Hematopoietic multipotent progenitor cell treated with erythropoietin and hydrocortisone succinate and interleukin-3 and kit ligand, for 8 days (in vitro differentiated cells): ENCODE measurements at regions not wholly inside any gene's neighbourhood (a gene's known extent, or its start where the extent isn't known, plus 50 kb on each side); places are given as distances from the start of the nearest gene placed in this dataset.
"Not testable (repeated sequence)": the region's sequence is repeated elsewhere in the genome, so short reads cannot be mapped to it uniquely, and the experiment has no call there.

Source experiments
- DNase-seq: peaks from one replicate; pipeline ENCODE4 v3.0.0-alpha.2; 2015

DNA sequence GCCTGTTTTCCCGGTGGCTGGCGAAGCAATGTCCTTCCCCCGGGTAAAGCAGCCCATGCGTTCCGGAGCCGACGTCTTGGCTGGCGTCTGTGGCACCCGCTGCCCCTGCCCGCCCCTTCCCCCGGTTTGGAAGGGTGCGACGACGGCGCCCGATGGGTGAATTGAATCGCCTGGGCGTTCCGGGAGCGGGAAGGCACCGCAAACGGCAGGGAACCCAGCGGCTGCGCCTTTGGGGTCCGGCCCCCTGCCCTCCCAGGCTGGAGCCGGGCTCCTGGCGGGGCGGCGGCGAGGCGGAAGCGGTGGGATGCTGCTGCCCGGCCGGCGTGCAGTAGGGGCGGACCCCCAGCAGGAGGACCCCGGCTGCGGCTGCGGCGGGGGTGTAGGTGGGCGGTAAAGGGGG lies 123.6 kb upstream of the RHOU start:
- not testable (repeated sequence) for DNase-seq

DNA sequence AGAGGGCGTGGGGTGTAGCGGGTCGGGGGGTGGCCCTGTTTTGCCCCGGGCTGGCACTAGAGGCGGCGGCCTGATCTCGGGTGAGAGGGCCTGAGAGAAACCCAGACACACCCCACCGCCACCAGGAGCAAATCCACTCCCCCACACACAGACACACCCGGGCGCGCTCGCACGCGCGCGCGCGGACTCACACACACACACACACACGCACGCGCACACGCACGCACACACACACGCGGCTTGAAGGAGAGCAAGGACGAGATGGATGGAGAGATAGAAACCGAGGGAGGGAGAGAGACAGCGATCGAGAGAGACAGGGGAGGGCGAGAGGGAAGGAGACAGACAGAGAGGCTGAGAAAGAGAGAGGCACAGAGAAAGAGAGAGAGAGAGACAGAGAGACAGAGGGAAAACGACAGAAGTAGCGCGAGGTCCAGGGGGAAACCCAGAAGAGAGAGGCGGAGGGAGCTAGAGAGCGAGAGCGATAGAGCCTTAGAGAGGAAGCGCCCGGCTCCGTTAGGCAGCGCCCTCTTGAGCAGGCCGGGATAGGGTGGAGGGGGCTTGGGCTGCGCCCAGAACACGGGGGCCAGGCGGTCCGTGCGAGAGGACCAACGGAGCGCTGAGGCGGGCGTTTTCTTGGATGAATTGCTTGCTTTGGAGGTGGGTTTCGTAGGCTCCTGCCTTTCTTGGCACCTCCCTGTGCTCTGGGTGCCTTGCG lies 113.1 kb upstream of the RHOU start:
- DNase-seq, result not testable (repeated sequence)

DNA sequence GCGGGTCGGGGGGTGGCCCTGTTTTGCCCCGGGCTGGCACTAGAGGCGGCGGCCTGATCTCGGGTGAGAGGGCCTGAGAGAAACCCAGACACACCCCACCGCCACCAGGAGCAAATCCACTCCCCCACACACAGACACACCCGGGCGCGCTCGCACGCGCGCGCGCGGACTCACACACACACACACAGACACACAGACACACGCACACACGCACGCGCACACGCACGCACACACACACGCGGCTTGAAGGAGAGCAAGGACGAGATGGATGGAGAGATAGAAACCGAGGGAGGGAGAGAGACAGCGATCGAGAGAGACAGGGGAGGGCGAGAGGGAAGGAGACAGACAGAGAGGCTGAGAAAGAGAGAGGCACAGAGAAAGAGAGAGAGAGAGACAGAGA lies 108.8 kb upstream of the RHOU start:
- not testable (repeated sequence) for DNase-seq

DNA sequence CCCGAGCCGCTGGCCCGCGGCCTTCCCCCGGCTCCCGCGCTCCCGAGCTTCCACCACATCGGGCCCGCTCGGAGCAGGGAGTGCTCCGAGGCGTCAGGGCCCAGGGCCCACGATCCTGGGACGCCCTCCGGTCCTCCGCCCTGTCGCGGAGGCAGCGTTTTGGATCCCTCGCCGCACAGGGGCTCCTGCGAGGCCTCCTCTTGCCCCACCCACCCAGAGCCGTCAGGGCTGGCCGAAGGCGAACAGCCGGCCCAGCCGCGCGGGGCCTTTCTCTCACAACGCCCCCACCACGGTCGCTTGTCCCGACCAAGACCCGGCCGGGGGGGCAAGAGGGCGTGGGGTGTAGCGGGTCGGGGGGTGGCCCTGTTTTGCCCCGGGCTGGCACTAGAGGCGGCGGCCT lies 102.4 kb upstream of the RHOU start:
- DNase-seq, result not testable (repeated sequence)

DNA sequence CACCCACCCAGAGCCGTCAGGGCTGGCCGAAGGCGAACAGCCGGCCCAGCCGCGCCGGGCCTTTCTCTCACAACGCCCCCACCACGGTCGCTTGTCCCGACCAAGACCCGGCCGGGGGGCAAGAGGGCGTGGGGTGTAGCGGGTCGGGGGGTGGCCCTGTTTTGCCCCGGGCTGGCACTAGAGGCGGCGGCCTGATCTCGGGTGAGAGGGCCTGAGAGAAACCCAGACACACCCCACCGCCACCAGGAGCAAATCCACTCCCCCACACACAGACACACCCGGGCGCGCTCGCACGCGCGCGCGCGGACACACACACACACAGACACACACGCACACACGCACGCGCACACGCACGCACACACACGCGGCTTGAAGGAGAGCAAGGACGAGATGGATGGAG lies 100.0 kb upstream of the RHOU start:
- DNase-seq, result not testable (repeated sequence)

DNA sequence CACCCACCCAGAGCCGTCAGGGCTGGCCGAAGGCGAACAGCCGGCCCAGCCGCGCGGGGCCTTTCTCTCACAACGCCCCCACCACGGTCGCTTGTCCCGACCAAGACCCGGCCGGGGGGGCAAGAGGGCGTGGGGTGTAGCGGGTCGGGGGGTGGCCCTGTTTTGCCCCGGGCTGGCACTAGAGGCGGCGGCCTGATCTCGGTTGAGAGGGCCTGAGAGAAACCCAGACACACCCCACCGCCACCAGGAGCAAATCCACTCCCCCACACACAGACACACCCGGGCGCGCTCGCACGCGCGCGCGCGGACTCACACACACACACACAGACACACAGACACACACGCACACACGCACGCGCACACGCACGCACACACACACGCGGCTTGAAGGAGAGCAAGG lies 97.8 kb upstream of the RHOU start:
- not testable (repeated sequence) for DNase-seq

DNA sequence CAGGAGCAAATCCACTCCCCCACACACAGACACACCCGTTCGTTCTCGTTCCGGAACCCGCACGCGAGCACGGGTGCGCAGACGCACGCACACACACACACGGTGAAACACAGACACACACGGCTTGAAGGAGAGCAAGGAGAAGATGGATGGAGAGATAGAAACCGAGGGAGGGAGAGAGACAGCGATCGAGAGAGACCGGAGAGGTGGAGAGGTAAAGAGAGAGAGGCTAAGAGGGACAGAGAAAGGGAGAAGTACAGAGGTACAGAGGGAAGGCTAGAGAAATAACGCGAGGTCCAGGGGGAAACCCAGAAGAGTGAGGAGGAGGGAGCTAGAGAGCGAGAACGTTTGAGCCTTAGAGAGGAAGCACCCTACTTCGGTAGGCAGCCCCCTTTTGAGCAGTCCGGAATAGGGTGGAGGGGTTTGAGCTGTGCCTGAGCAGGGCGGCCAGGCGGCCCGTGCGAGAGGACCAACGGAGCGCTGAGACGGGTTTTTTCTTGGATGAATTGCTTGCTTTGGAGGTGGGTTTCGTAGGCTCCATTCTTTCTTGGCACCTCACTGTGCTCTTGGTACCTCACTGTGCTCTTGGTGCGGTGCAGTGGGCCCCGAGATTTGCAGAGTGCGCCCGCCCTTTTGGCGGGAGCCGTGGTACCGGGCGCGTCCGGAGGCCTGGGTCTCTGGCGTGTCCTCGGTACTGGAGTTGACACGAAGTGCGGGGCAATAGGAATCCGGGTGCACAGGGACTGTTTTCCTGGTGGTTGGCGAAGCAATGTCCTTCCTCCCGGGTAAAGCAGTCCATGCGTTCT lies 88.4 kb upstream of the RHOU start:
- DNase-seq, result peak; percentile 33

DNA sequence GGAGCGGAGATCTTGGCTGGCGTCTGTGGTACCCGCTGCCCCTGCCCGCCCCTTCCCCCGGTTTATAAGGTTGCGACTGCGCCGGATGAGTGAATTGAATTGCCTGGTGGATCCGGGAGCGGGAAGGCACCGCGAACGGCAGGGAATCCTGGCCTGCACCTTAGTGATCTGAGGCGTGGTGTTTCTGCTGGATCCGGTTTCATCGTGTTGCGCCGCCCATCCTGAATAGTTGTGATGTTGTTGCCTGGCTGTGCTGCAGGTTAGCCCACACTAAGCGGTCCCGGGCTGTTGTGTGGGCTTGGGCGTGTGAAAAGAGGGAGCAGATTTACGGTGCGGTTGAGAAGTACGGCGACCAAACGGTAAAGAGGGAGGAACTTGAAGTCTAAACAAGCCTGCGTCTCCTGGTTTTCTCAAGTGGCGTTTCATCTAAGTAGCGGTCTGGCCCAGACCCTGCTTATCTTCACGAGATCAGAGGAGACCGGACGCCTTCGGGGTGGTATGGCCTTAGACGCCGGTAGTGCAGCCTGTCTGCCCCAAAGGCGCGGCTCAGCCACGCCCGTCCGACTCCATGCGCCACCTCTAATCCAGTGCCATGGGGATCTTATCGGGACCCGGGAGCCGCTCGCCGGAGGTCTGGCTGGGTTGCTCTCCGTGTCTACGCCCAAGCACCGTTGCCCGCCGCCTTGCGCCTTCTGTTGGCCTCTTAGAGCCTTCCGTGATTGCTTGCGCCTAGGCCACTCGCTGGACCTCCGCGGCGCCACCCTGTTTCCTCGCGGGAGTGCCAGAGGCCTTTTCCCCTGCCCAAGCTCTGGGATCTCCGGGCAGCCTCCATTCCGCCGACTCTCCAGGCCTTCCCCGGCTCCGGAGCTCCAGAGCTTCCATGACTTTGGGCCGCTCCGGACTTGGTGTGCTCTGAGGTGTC lies 87.5 kb upstream of the RHOU start:
- DNase-seq, result peak; percentile 48

DNA sequence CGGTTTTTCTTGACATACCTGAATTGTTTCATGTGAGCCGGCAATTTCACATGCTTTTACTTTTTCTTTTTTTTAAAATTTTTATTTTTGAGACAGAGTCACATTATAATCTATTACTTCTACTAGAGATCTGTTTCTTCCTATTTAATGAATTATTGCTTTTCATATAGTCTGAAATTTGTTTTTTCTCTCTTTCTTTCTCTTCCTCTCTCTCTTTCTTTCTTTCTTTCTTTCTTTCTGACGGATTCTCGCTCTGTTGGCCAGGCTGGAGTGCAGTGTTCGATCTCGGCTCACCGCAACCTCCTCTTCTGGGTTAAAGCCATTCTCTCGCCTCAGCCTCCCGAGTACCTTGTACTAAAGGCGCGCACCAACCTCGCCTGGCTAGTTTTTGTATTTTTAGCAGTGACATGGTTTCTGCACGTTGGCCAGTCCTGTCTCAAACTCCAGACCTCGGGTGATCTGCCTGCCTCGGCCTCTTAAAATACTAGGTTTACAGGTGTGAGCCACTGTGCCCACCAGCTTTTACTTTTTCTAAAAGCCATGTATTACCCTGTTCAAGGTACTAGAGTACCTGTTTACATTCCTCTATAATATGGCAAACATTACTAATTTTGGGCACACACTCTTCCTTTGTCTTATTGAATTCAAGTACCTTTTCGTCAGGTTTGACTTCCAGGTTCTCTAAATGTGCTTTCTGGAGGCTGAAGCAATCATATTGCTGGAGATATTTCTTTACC lies 86.5 kb upstream of the RHOU start:
- DNase-seq, result no peak

DNA sequence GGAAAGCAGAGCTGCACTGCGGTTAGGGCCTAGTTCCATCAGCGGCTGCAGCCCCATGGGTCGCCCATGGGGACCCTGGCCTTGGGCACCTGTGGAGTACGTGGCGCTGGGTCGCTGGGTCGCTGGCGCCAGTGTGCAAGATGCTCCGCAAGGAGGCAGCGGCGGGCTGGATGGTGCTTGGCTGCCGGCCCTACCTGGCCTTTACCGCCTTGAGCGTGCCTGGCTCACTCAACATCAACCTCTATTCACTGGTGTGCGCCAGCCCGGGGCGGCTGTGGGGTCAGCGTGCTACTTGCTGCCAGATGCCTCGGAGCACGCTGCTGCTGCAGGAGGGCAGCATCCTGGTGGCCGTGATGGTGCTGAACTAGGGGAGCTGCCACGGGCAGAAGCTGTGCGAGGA lies 85.1 kb upstream of the RHOU start:
- no peak for DNase-seq

DNA sequence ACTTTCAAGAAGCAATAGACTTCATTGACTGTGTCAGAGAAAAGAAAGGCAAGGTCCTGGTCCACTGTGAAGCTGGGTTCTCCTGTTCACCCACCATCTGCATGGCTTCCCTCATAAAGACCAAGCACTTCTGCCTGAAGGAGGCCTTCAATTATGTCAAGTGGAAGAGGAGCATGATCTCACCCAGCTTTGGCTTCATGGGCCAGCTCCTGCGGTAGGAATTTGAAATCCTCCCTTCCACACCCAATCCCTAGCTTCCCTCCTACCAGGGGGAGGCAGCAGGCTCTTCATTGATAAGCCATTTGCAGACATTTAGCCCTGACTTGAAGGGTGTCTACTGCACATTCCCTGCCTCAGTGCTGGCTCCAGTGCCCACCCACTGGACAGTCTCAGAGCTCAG lies 84.3 kb upstream of the RHOU start:
- DNase-seq, result no peak

DNA sequence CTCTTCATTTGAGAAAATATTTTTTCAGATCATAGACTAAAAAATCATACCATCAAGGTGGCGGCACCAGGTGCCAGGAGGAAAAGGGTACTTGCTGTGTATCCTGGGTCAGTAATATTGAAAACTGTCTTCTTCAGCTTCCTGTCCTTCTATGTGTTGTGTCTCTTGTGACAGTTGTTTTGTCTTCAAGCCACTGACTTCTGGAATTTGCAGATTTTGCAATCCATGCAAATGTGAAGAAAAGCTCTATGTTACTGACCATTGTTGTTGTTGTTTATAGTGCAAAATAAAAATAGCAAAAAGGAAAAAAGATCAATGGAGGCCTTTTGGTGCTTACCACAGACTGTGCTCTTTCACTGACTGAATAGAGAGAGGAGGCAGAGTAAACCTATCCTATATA lies 83.2 kb upstream of the RHOU start:
- no peak for DNase-seq

DNA sequence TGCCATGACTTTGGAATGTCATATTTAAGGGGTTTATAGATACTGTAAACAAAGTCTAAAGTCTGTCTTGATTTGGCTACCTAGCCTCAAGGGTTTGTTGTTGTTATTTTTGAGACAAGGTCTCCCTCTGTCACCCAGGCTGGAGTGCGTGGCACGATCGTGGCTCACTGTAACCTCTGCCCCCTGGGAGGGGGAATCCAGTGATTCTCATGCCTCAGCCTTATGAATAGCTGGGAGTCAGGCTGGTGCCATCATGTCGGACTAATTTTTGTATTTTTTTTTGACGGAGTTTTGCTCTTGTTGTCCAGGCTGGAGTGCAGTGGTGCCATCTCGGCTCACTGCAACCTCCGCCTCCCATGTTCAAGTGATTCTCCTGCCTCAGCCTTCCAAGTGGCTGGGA lies 82.2 kb upstream of the RHOU start:
- not testable (repeated sequence) for DNase-seq

DNA sequence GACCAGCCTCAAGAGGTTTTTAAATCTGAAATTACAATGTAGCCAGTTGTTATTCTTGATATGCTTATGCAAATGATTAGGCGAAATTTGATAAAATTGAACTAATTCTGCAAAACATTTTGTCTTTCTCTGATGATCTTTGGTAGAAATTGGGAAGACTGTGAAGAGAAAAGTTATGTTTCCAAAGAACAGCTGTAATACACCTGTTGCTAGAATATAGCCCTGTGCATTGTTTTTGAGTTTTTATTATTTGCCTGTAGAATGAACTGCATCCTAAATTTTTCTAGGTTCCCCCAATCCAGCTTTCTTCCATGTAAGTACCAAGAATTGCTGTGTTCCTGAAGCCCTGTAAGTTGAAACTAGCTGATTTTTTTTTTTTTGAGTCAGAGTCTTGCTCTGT lies 81.5 kb upstream of the RHOU start:
- DNase-seq, result no peak

DNA sequence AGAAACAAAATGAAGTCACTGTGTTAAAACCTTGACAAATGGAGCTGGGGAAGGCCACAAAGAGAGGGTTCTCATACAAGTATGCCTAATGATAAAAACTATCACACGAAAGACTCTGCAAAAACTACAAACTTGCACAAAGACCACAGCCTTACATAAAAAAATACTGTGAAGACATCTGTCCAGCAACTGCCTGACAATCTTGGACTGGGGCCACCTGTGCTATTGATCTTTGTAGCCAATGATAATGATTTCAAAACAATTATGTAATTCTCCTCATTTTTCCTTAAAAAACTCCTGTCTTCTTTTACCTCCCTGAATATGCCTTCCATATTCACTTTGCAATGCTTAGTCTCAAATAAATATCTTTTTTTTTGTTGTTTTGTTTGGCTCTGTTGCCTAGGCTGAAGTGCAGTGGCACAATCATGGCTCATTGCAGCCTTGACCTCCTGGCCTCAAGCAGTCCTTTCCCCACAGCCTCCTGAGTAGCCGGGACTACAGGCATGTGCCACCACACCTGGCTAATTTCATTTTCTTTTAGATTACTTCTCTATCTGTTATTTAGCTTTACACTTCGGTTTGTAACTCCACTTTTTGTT lies 79.4 kb upstream of the RHOU start:
- DNase-seq, result no peak

DNA sequence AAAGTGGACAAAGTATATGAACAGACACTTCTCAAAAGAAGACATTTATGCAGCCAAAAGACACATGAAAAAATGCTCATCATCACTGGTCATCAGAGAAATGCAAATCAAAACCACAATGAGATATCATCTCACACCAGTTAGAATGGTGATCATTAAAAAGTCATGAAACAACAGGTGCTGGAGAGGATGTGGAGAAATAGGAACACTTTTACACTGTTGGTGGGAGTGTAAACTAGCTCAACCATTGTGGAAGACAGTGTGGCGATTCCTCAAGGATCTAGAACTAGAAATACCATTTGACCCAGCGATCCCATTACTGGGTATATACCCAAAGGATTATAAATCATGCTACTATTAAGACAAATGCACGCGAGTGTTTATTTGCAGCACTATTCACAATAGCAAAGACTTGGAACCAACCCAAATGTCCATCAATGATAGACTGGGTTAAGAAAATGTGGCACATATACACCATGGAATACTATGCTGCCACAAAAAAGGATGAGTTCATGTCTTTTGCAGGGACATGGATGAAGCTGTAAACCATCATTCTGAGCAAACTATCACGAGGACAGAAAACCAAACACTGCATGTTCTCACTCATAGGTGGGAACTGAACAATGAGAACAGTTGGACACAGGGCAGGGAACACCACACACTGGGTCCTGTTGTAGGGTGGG lies 73.1 kb upstream of the RHOU start:
- DNase-seq, result not testable (repeated sequence)

DNA sequence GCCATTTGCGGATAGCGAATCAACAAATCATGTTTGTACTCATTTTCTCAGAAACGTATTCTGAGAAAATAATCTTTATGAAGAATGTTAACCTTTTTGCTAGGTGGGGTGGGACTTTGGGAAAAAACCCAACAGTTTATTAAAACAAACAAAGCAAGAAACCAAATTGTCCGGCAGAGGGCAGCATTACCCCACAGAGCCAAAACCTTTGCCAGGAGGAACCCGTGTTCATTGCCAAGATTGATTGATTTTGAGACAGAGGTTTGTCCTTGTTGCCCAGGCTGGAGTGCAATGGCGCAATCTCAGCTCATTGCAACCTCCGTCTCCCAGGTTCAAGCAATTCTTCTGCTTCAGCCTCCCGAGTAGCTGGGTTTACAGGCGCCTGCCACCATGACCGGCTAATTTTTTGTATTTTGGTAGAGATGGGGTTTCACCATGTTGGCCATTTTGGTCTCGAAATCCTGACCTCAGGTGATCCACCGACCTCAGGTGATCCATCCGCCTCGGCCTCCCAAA lies 70.8 kb upstream of the RHOU start:
- DNase-seq, result peak; percentile 81

DNA sequence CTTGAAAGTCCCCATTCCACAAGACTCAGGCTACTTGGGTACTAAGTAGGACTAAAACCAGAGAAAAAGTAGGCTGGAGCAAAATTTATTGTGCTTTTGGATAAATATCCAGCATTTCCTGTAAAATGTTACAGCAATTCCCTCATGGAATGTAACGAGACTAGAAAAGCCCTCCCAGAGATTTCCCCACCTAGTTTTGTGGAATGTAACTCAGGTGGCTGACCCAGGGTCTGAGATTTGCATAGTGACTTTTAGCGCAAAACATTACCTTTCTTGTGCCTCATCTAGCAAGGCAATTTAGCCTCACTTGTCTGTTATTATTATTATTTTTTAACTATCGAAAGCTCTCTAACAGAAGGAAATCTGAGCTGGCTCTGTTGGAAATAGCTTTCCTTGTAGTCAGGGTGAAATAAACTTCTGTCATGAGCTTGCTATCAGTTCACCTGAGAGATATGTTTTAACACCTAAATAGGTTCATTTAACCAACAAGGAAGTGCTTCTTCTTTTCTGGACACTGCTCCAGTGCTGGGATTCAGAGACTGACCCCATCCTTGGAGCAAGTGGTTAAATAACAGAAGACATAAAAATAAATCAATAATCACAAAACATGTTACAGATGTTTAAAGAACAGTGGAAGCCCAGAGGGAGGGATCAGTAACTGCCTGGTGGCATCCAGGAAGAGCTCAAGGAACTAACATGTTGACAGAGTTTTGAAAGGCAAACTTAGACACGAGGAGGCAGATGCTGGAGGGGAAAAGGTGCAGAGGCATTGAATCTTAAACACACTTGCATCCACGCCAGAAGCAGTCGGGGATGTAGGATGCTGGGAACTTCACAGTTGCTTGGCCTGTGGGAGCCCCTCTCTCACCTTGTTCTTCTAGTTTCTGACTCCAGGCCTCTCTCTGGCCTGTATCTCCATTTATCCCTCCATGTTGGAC lies 68.3 kb upstream of the RHOU start:
- DNase-seq, result no peak

DNA sequence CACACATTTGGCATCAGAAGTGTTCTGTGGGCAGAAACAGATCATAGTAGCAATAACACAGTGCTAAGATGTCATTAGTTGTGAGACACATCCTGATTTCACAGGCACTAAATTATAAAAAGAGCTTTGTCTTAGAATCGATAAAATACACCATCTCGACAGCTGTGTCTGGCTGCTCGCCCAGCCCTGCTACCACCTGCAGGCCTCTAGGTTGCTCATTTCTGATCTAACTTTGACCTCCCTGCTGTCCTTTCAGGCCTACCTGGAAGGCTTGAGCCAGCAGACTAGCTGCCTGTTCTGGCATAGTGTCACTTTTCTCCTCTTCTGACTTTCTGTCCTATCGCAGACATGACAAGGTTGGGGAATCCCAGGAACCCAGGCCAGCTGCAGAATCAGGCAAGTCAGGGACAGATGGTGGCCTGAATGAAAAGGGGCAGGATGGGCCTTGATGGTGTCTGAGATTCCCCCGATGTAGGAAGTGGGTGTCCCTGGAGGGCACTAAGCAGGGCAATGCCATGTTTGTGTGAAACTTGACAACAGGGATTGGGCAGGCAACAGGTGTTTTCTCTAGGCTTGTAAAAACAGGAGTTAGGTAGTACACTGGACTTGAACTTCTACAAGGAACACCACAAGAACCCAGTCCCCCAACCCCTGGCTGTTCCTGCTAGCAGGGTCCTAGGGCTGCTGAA lies 66.6 kb upstream of the RHOU start:
- DNase-seq, result no peak

DNA sequence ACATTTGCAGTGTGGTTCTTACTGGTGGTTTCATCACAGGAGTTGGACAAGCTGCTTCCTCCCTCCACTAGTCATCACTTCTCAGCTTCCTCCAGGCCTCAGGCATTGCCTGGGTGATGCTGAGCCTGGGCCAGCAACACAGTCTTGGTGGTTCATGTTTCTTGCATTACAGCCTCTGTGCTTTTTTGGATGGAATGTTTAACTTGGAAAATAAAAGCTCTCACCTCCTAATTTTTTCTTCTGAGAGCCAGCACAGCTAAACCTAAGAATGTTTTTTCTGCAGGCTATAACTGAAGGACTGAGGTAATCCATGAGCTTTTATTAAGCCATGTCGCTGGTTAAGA lies 66.1 kb upstream of the RHOU start:
- no peak for DNase-seq
